HG03103 (cell line): ENCODE measurements at regions not wholly inside any gene's neighbourhood (a gene's known extent, or its start where the extent isn't known, plus 50 kb on each side); places are given as distances from the start of the nearest gene placed in this dataset.

Experiments
- ATAC-seq: cut with Tn5 transposase; IDR thresholded peaks from one replicate; pipeline ENCODE4 v1.9.1; 2021; ENCODE audit warnings: low read depth; ENCODE audit not compliant: unreplicated experiment

DNA sequence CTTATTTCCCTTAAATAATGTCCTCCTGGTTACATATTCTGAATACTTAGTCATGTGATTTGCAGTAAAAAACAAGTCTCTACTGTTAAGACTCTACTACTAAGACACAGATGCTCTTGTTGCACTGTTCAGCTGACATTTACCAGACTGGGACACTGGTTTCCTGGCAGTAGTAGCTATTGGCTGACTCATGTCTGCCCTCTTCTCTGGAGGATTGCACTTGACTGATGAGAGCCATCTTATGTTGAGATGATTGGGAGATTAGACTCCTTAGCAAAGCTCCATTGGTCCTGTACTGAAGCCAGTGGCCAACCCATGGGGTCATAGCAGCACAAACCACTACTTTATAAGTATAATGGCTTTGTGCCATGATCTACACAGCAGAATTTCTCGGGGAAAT, 1672.6 kb upstream of the PCDH20 start:
- no peak for ATAC-seq

DNA sequence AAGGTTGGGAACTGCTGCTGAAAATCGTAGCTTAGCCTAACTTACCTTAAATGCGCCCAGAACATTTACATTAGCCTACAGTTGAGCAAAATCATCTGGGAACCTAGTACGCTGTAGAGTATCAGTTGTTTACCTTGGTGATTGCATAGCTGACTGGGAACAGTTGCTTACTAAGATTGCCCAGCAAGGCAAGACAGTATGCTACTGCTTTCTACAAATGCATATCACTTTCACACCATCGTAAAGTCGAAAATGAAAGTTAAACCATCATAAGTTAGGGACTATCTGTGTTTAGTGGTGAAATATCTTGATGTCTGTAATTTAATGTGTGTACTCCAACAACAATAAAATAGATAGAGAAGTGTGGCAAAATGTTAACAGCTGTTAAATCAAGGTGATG, 1670.6 kb upstream of the PCDH20 start:
- no peak for ATAC-seq

DNA sequence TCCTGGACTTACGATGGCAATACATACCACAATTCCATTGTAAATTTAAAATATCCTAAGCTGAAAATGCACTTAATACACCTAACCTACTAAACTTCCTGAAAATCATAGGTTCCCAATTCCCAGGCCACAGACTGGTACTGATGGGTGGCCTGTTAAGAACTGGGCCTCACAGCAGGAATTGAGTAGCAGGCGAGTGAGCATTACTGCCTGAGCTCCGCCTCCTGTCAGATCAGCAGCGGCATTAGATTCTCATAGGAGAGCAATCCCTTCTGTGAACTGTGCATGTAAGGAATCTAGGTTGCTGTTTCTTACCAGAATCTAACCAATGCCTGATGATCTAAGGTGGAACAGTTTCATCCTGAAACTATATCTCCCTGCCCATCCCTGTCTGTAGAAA, 1670.2 kb upstream of the PCDH20 start:
- no peak for ATAC-seq

DNA sequence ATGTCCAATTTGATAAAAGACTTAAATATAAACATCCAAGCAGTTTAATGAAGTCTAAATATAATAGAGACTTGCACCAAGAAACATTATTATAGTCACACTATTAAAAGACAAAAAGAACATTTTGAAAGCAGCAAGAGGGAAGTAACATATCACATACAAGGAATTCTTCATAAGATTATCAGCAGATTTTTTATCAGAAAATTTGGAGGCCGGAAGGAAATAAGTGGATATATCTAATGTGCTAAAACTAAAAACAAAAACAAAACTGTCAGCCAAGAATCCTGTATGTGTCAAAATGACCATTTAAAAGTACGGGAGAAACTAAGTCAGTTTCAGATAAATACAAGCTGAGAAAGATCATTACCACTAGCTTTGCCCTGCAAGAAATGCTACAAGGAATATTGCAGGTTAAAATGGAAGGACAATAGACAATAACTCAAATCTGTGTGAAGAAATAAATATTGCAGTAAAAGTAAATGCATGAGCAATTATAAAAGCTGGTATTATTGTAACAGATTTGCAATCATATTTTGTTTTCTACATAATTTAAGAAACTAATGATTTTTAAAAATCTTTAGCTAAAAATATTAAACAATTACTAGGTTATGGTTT, 1665.9 kb upstream of the PCDH20 start:
- ATAC-seq: no peak

DNA sequence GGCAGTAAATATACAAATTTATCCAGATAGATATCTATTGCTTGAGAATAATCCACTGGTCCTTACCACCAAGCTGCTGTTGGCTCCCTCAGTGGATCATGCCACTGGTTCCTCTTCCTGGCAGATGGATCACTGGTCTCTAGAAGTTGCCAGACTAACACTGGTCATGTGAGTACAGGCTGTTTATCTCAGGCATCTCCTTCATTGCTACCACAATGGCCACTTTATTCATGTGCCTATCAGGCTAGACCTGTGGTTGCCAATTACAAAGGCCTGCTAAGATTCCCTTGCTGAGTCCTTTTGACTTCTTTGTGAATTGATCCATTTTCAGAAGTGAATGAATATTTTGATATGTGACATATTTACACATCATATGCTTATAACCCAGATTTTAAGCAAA, 1659.5 kb upstream of the PCDH20 start:
- no peak for ATAC-seq

DNA sequence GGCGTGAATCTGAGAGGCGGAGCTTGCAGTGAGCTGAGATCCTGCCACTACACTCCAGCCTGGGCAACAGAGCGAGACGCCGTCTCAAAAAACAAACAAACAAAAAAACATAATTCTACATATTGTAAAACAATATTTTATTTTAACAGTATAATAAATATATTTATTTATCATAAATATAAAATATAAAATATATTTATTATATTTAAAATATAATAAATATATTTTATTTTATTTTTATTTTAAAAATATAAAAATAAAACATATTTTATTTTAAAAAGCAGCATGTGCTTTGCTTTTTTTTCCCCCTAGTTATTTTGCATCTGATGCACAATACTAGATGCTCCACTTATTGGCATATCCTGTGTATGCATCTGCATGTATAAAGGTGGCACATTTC, 1634.6 kb upstream of the PCDH20 start:
- ATAC-seq: no peak

DNA sequence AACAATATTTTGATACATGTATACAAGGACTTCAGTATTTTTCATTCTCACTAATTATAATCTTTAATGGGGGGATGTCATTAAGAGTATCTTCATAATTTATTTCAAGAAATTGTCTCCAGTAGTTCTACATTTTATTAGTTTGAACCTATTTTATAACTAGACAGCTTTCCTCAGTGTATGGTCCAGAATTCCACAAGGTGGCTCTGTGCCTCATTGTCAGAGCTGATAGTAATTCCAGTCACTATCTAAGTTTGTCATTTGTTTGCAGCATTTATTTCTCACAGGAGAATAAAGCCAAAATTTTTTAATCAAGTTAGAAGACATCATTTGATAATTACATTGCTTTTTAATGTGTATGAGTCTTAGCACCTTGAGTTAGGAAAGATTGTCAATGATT, 1633.0 kb upstream of the PCDH20 start:
- no peak for ATAC-seq

DNA sequence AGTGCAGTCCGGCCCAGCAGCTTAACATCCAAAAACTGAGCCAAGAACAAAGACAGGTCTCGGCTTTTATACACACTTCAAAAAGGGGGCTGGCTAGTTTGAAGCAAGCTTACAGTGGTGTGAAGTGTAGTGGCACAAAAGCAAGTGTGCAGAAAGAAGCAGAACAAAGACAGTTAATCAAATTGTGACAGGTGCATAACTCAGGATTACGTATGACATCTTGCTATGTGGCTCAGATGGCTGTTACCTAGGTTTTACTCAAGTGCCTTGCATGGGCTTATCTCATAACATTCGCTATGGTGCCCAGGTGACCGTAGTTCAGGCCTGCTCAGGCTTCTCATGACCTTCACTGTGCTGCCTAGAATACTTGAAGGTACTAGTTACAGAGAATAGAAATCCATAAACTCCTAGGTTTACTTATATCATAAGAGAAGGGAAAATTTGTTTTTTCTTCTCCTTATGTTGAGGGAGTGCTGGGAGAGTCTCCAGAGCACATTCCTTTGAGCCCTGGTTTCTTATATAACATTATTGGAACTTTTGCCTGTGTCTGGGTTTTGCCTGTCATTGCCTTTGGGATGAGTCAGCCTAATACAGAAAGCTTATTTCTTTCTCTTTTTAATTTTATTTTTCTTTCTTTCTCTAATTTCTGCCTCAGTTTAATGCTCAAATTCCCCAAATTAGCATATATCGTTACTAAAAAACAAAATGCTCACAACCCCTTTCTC, 1629.1 kb upstream of the PCDH20 start:
- no peak for ATAC-seq

DNA sequence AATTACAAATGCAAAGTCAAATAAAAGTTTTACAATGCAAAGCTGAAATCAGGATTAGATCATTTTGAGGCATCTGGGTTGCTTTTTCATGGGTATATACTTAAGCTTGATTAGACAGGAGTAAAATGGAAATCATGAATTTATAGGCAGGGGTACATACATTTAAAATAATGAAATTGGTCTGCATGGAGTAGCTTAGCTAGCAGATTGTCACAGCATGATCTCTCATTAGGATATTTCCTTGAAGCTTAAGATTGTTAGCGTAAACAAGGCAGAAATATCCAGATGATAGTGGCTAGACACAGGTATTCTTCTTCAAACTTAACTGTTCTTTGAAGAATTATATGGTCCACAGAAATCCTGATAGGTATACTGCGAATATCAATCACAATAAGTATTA, 1627.0 kb upstream of the PCDH20 start:
- ATAC-seq: no peak

DNA sequence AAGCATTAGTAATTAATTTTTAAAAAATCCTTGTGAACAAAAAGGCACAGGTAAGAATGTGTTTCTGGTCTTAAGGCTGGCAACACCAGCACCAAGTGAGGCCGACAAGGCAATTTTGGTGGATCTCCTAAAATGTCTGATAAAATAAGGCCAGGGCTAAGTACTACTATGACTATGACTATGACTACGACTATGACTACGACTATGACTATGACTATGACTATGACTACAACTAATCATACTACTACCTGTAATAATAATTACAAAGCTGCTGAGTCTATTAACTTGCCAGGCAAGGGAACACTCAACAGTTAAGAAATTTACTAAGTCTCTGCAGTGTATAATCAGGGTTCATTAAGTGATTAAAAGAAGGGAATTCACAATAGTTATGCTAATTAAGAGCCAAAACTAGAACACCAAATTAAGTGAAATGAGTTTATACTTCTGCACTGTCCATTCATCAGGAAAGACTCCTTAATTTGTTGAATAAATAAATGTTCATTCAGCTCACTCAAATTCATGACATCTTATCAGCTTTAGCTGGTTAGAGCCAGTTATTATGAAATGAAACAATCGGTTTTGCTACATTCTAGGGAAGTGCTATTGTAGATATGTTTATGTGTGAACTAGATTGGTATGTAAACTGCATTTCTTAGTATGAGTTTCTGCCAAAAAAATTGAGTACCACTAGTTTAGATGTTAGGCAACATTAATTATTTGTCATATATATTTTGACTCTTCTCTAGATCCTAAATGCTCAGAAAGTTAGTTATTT, 1626.2 kb upstream of the PCDH20 start:
- no peak for ATAC-seq

DNA sequence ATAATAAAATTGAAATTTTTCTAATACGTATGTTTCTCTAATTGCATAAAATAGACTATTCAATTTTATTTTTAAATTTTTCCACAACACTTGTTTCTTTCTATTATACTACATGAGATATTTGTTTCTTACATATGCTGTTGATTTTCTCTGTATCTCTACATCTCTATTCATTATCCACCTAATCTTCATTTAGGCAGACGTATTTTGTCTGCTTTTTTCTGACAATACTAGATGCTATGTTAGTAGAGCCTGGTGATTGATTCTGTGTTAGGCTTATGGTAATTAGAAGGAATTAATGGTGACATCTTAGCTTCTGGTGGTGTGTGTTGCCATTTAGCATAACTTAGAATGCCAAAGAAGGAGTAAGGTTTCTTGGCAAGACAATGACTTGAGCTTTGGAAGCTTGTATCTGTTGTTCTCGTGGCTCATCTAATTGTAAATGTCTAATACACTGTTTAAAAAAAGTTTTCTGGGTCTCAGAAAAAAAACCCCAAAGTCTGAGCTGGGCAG, 1610.7 kb upstream of the PCDH20 start:
- ATAC-seq: no peak

DNA sequence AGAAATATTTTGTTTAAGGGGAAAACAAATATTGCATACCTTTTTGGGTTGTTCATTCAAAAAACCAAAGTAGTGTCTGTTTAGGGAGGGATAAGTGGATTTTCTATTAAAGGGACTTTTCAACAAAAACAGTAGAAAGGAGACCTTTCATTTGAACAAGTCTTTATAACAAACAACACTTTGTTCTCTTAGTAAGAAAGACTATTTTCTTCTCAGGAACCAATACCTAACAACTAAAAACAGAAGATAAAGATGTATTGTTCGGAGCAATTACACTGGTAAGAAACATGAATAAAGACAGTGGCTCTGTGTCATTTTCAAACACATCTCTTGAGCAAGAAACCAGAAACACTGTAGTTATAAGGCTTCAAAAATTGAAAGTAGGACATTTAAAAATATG, 1610.1 kb upstream of the PCDH20 start:
- ATAC-seq: no peak

DNA sequence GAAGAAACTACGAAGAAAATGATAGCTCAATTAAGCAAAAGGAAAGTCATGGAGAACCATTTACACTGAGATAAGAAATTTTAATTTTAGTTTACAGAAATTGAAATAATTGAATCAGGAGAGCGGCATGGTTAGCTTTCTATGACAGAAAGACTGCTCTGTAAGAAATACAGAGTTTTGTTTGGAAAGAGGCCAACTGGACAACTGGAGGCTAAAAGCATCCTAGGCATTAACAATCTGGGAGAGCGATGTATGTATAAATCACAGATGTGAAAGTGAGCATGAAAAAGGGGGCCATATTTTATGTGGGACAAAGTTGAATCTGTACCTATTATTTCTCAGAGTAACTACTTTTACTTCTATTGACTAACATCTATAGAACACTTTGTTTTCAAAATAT, 1608.8 kb upstream of the PCDH20 start:
- ATAC-seq: no peak

DNA sequence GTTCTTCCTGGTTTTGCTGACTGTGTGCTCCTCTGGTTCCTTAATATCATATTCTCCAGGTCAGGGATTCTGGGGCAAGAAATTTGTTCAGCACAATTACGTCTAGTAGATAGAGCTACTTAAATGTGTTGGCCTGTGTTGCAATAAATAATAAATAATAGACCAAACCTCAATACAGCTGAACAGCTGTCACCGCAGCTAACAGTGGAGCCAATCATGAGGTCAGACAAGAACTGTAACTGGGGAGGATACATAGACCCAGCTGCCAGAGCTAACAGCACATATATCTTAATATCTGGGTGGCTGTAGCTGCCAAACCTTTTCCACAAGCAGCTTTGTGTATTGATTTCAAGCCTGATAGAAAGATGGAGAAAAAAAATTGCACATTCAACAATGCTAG, 1596.3 kb upstream of the PCDH20 start:
- no peak for ATAC-seq

DNA sequence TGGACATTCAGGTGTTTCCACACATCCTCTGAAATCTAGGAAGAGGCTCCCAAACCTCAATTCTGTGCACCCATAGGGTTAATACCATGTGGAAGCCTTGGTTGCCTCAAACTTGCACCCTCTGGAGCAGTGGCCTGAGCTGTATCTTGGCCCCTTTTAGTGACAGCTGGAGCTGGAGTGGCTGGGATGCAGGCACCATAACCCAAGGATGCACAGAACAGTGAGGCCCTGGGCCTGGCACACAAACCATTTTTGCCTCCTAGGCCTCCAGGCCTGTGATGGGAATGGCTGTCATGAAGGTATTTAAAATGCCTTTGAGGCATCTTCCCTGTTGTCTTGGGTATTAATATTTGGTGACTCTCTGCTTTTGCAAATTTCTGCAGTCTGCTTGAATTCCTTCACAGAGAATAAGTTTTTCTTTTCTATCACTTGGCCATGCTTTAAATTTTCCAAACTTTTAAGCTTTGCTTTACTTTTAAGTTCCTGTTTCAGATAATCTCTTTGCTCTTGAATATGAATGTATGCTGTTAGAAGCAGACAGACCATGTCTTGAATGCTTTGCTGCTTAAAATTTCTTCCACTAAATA, 1594.5 kb upstream of the PCDH20 start:
- ATAC-seq: no peak

DNA sequence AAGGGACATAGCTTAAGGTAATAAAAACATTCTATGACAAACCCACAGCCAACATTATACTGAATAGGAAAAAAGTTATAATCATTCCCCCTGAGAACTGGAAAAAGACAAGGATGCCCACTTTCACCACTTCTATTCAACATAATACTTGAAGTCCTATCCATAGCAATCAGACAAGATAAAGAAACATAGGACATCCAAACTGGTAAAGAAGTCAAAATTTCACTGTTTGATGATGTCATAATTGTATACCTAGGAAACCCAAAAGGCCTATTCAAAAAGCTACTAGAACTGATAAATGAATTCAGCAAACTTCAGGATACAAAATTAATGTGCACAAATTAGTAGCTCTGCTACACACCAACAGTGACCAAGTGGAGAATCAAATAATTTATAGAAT, 1590.0 kb upstream of the PCDH20 start:
- no peak for ATAC-seq

DNA sequence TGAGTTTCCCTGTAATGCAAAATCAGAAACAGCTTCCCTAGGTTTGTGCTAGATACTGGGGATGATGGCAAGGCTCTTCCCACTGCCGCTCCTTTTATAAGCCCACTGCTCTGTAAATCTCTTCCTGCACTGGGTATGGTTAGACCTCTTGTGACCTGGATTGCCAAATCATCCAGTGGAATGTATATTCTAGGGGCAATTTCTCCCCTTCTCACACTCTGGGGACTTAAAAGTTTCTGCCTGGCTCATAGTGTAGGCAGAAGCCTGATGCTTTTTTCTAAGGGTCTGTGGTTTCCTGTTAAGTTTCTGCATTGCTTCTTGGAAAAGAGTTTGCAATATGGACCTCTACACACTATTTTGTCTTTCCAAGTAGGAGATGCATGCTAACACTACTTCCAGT, 1582.0 kb upstream of the PCDH20 start:
- ATAC-seq: no peak

DNA sequence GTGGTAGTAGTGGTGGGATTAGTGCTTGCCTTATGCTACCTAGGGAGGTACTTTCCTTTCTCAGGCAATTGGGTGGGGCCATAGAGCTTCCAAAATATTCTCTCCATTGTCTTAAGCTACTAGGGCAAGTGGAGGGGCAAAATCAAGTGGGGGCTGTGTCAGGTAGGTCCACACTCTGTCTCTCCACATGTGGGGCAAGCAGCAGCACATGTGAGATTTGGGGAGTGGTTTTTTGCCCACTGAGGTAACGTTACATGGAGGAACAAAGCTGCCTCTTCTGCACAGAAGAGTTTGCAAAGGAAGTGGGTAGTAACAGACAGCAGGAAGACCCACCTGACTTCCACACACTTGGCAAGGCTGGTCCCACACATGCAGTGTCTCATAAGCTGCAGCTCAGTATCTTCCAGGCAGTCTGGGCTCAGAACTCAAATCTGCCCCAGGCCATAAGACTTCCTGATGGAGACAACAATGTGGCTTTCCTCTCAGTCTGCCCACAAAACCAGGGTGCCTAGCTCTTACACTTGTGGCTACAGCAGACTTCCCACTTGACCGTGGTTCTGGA, 1581.5 kb upstream of the PCDH20 start:
- ATAC-seq: no peak

DNA sequence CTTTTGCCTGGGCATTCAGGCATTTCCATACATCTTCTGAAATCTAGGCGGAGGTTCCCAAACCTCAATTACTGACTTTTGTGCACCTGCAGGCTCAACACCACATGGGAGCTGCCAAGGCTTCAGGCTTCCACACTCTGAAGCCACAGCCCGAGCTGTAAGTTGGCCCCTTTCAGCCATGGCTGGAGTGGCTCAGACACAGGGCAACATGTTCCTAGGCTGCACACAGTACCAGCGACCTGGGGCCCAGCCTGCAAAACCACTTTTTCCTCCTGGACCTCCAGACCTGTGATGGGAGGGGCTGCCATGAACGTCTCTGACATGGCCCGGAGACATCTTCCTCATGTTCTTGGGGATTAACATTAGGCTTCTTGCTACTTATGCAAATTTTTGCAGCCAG, 1558.2 kb upstream of the PCDH20 start:
- no peak for ATAC-seq

DNA sequence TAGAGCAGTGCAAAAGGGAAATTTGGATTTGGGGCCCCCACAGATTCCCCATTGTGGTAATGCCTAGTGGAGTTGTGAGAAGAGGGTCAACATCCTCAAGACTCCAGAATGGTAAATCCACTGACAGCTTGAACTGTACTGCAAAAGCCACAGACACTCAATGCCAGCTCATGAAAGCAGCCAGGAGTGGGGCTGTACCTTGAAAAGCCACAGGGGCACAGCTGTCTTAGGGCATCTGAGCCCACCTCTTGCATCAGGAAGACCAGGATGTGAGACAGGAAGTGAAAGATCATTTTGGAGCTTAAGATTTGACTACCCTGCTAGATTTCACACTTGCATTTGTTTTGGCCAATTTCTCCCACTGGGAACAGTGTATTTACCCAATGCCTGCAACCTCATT, 1548.9 kb upstream of the PCDH20 start:
- no peak for ATAC-seq

DNA sequence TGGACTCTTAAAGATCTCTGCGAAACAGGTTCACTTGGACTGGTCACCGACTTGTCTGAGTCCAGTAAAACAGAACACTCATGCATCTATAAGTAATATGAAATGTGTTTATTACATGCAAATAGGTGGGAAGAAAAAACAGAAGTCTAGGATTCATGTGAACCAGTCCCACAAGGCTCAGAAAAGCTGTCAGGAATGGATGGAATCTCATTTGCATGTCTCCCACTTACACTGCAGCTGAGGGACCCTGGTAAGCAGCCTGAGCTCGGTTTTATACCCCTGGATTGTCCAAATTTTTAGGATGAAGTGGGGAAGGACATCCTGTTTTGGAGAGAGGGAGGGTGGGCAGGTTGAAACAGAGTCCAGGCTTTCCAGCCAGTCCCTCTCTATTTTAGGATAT, 1545.1 kb upstream of the PCDH20 start:
- ATAC-seq: no peak
